ENCODE measurements at regions not wholly inside any gene's neighbourhood (a gene's known extent, or its start where the extent isn't known, plus 50 kb on each side); places are given as distances from the start of the nearest gene placed in this dataset.

- H3K4me3 Mint-ChIP-seq: no peak overlapping the region
- TF ChIP-seq EZH2 (IDR thresholded peaks at IDR 0.05): no peak
- TF ChIP-seq EZH2phosphoT487 (IDR thresholded peaks at IDR 0.05): no peak
- no peak for TF ChIP-seq CTCF (IDR thresholded peaks at IDR 0.05)
- H2AFZ ChIP-seq (replicated peaks): no peak overlapping the region
- no peaks in the 10 kb centered on the region for H3K36me3 ChIP-seq
- H3K4me3 ChIP-seq: no peak overlapping the region
- H3K9ac ChIP-seq: no peak overlapping the region
- no peaks in the 10 kb centered on the region for H3K79me2 ChIP-seq (ENCODE audit: low read depth)
- no peak overlapping the region for H3K27ac ChIP-seq
- H3K36me3 Mint-ChIP-seq: peaks cover 6% of the 10 kb centered on the region
- H3K27me3 Mint-ChIP-seq (ENCODE audit: insufficient read depth, low read depth): peaks cover 2% of the 10 kb centered on the region
- no peaks in the 10 kb centered on the region for H3K4me1 ChIP-seq
- no peaks in the 10 kb centered on the region for H3K27me3 ChIP-seq
- no peaks in the 10 kb centered on the region for H3F3A ChIP-seq (ENCODE audit: low read depth)
- H3K9me3 Mint-ChIP-seq: peaks cover 12% of the 10 kb centered on the region
- H3K4me1 Mint-ChIP-seq: no peaks in the 10 kb centered on the region
- H3K4me2 ChIP-seq: no peak overlapping the region
- no peak overlapping the region for H3K27ac Mint-ChIP-seq
- peaks cover 7% of the 10 kb centered on the region for H3K9me3 ChIP-seq (ENCODE audit: low read depth)
- H4K20me1 ChIP-seq (ENCODE audit: low read depth): no peaks in the 10 kb centered on the region
- no peak for DNase-seq (ENCODE audit: low spot score)
Observed at GRCh38 chr9:80185112-80185738, 613.5 kb downstream of the TLE4 start.

- Histone ChIP-seq H2AFZ (replicated peaks) (no peak overlapping the region), H3K4me3 (no peak overlapping the region), H3K9me3 (ENCODE audit: low read depth) (peaks cover 7% of the 10 kb centered on the region), H3F3A (ENCODE audit: low read depth) (no peaks in the 10 kb centered on the region), H3K27me3 (no peaks in the 10 kb centered on the region), H3K4me1 (no peaks in the 10 kb centered on the region), H3K79me2 (ENCODE audit: low read depth) (no peaks in the 10 kb centered on the region), H3K36me3 (no peaks in the 10 kb centered on the region), H3K27ac (no peak overlapping the region), H4K20me1 (ENCODE audit: low read depth) (no peaks in the 10 kb centered on the region), H3K9ac (no peak overlapping the region), H3K4me2 (no peak overlapping the region)
- Mint-ChIP-seq H3K4me1 (no peaks in the 10 kb centered on the region), H3K9me3 (peaks cover 26% of the 10 kb centered on the region), H3K27ac (no peak overlapping the region), H3K4me3 (no peak overlapping the region), H3K36me3 (no peaks in the 10 kb centered on the region), H3K27me3 (ENCODE audit: insufficient read depth, low read depth) (peaks cover 3% of the 10 kb centered on the region)
- TF ChIP-seq CTCF (IDR thresholded peaks at IDR 0.05) (no peak), EZH2phosphoT487 (IDR thresholded peaks at IDR 0.05) (no peak), EZH2 (IDR thresholded peaks at IDR 0.05) (no peak)
- DNase-seq (ENCODE audit: low spot score): no peak
Observed at GRCh38 chr9:80177949-80178480, 606.2 kb downstream of the TLE4 start.

DNA sequence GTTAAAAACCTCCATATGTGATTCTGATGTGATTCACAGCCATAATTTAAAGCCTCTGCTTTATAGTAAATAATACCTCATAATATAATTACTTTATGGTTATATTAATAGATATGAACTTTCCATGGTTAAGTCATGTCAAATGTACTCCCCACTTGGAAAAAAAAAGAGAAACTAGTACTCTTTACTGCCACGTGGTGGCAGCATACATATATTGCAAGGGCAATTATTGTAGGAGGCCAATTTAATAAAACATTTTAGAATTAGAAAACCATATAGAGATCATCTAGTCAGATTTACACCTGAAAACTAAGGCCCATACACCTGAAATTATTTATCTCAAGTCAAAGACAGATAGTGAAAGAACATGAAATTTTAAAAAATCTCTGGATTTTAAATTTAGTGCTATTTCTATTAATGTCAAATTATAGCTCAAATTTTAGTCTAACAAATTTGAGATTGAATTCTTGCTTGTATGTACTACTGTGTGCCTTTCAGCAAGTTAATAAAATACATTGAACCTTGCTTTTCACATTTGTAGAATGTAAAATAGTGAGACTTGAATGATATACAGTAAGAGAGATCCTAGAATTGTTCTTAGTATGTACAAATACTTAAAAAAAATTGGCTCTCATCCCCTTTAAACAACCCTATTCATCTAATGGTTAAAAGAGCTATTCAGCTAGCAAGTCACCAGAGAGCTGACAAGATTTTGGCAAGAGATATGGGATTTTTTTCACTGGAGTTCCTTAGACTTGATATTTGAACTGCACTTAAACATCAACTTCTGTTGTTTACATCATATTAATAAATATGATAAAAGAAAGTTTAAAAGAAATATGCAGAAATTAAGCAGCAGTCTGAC is 603.8 kb downstream of the TLE4 start:
- Histone ChIP-seq H3K4me3 (no peak overlapping the region), H3K79me2 (ENCODE audit: low read depth) (no peaks in the 10 kb centered on the region), H3K4me2 (no peak overlapping the region), H3K27ac (no peak overlapping the region), H2AFZ (replicated peaks) (no peak overlapping the region), H3K9me3 (ENCODE audit: low read depth) (peaks cover 6% of the 10 kb centered on the region), H3K27me3 (no peaks in the 10 kb centered on the region), H3F3A (ENCODE audit: low read depth) (no peaks in the 10 kb centered on the region), H4K20me1 (ENCODE audit: low read depth) (no peaks in the 10 kb centered on the region), H3K9ac (no peak overlapping the region), H3K4me1 (no peaks in the 10 kb centered on the region), H3K36me3 (no peaks in the 10 kb centered on the region)
- Mint-ChIP-seq H3K27ac (no peak overlapping the region), H3K36me3 (no peaks in the 10 kb centered on the region), H3K9me3 (peaks cover 24% of the 10 kb centered on the region), H3K4me3 (no peak overlapping the region), H3K27me3 (ENCODE audit: insufficient read depth, low read depth) (peaks cover 3% of the 10 kb centered on the region), H3K4me1 (no peaks in the 10 kb centered on the region)
- DNase-seq (ENCODE audit: low spot score): peak; percentile 57
- TF ChIP-seq CTCF (IDR thresholded peaks at IDR 0.05) (peak; percentile 86), EZH2phosphoT487 (IDR thresholded peaks at IDR 0.05) (no peak), EZH2 (IDR thresholded peaks at IDR 0.05) (no peak)

All from neural progenitor cell (in vitro differentiated cells).